Gastroesophageal sphincter (tissue), 4 donors: ENCODE measurements at regions not wholly inside any gene's neighbourhood (a gene's known extent, or its start where the extent isn't known, plus 50 kb on each side); places are given as distances from the start of the nearest gene placed in this dataset.

Experiments used
- ATAC-seq: fragments of 150-250 bp; one replicate; pipeline ENCODE4 v1.9.1; 2016; ENCODE audit warnings: mild to moderate bottlenecking, moderate library complexity
- H3K27ac ChIP-seq, 4 donors: fragments of 200-600 bp; sonication (generic) in 3 of 4; 1 replicate in 3 of 4; 2 replicates in 1 of 4; pipeline ENCODE4 v1.5.1; 2016 to 2019
- H3K27me3 ChIP-seq: fragments of 200-600 bp; sonication (generic); one replicate; pipeline ENCODE4 v1.5.1; 2019
- H3K36me3 ChIP-seq, 2 donors: fragments of 200-600 bp; sonication (generic); one replicate each; pipeline ENCODE4 v1.5.1; 2019; ENCODE audit warnings: control low read depth in 1 of 2
- H3K4me1 ChIP-seq, 3 donors: fragments of 200-600 bp; sonication (generic); 1 replicate in 2 of 3; 2 replicates in 1 of 3; pipeline ENCODE4 v1.5.1; 2016 to 2019; ENCODE audit warnings: control low read depth in 2 of 3
- H3K4me3 ChIP-seq, 2 donors: fragments of 200-600 bp; sonication (generic); one replicate each; pipeline ENCODE4 v1.5.1; 2019; ENCODE audit warnings: mild to moderate bottlenecking in 1 of 2, moderate library complexity in 1 of 2
- H3K9me3 ChIP-seq, 3 donors: fragments of 200-600 bp; sonication (generic); one replicate each; pipeline ENCODE4 v1.5.1; 2017 to 2019; ENCODE audit warnings: control low read depth in 2 of 3
- EP300 ChIP-seq: sonication (generic); formaldehyde crosslinking; IDR thresholded peaks from one replicate; pipeline ENCODE4 v1.6.1; 2017; ENCODE audit warnings: antibody characterized with exemption, mild to moderate bottlenecking
- POLR2A ChIP-seq, 2 donors: fragments of 450-650 bp; IDR thresholded peaks; one replicate each; pipeline ENCODE4 v1.6.1; 2017; ENCODE audit warnings: antibody characterized with exemption in 2 of 2, mild to moderate bottlenecking in 2 of 2, moderate library complexity in 1 of 2
- POLR2AphosphoS5 ChIP-seq: sonication (generic); formaldehyde crosslinking; IDR thresholded peaks from one replicate; pipeline ENCODE4 v1.6.1; 2017; ENCODE audit warnings: antibody characterized with exemption
- WGBS, 2 donors: methylation state at CpG; one replicate each; pipeline ENCODE4 v1.1.5; 2018; ENCODE audit warnings: low coverage in 1 of 2; 5-methylcytosine and 5-hydroxymethylcytosine counted together
- TF ChIP-seq, protein P1 (sequence below), 4 experiments: fragments of 200-600 bp in 2 of 4; fragments of 450-650 bp in 2 of 4; sonication (generic) in 1 of 4; IDR thresholded peaks; one replicate each; pipeline ENCODE4 v1.5.1; 2017 to 2019; ENCODE audit warnings: antibody characterized with exemption in 4 of 4, mild to moderate bottlenecking in 2 of 4, moderate library complexity in 2 of 4

DNA sequence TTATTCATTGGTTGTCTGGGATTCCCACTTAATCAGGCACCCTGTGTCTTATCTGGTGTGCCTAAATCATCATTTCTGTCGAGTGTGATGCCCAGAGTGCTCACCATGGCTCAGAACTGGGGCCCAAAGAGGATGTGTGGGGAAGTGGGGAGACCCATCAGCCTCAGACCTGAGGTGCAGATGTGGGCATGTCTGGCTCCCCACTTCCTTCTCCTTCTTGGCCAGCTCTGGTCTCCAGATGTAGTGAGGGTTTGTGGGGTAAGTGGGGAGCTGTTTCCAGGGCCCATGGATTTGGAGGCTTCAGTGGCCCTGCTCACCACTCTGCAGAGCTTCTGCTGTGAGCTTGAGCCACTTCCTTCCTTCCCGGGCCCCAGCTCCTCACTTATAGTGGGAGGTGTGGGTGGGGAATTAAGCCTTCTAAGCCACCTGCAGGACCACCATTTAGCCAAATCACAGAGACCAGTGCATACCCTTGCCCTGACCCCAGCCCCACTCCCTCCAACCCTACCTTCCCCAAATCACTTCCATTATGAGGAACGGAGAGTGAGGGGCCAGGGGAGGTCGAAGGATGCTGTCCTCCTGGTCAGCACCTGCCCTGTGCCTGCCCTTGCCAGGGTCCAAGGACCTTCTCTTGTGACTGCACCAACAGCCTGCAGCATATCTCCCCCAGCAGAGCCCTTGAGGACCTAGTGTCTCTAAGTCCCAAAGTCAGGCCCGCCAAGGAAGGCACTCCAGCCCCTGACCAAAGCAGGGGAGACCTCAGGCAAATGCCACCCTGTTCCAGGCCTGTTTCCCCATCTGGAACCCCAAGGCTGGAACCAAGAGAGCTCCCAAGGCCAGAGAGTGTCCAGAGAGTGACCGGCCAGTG, 278.2 kb upstream of the RTL1 start:
- 33 to 90% methylated on average over 2 of the region's 6 CpGs for WGBS, 2 donors
- no peak for ATAC-seq
- no peak overlapping the region for H3K4me3 ChIP-seq
- peaks cover 0 to 36% (median 0%) of the 10 kb centered on the region in 3 donors for H3K9me3 ChIP-seq
- peaks cover 17% of the 10 kb centered on the region for H3K27me3 ChIP-seq
- H3K27ac ChIP-seq = no peak overlapping the region
- H3K36me3 ChIP-seq = no peaks in the 10 kb centered on the region
- no peaks in the 10 kb centered on the region for H3K4me1 ChIP-seq
- TF ChIP-seq EP300 (no peak), POLR2AphosphoS5 (no peak), POLR2A (IDR thresholded peaks at IDR 0.05) (no peak)
- TF ChIP-seq, protein P1, sequence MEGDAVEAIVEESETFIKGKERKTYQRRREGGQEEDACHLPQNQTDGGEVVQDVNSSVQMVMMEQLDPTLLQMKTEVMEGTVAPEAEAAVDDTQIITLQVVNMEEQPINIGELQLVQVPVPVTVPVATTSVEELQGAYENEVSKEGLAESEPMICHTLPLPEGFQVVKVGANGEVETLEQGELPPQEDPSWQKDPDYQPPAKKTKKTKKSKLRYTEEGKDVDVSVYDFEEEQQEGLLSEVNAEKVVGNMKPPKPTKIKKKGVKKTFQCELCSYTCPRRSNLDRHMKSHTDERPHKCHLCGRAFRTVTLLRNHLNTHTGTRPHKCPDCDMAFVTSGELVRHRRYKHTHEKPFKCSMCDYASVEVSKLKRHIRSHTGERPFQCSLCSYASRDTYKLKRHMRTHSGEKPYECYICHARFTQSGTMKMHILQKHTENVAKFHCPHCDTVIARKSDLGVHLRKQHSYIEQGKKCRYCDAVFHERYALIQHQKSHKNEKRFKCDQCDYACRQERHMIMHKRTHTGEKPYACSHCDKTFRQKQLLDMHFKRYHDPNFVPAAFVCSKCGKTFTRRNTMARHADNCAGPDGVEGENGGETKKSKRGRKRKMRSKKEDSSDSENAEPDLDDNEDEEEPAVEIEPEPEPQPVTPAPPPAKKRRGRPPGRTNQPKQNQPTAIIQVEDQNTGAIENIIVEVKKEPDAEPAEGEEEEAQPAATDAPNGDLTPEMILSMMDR (IDR thresholded peaks at IDR 0.05) = no peak

DNA sequence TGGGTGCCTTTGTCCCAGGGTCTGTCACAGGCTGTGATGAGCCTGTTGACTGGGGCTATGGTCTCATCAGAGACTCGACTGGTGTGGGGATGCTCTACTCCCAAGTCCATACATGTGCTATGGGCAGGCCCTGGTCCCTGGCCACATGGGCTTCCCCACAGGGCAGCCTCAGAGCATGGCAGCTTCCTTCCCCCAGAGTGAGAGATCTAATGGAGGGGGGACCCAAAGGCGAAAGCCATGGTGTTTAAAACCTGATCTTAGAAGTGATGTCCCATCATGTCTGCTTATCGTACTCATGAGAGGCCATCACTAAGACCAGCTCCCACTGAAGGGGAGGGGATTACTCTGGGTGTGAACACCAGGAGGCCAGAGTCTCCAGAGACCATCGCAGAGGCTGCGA, 279.0 kb upstream of the RTL1 start:
- 40% methylated on average over 1 to 2 of the region's 5 CpGs for WGBS, 2 donors
- H3K9me3 ChIP-seq = peaks cover 0 to 36% (median 0%) of the 10 kb centered on the region in 3 donors
- no peak for ATAC-seq
- no peak overlapping the region for H3K27ac ChIP-seq
- TF ChIP-seq POLR2A (IDR thresholded peaks at IDR 0.05) (no peak), POLR2AphosphoS5 (no peak), EP300 (no peak)
- TF ChIP-seq, protein P1 (IDR thresholded peaks at IDR 0.05) = no peak
- H3K27me3 ChIP-seq = peaks cover 17% of the 10 kb centered on the region
- H3K4me1 ChIP-seq = no peaks in the 10 kb centered on the region
- no peak overlapping the region for H3K4me3 ChIP-seq
- no peaks in the 10 kb centered on the region for H3K36me3 ChIP-seq

DNA sequence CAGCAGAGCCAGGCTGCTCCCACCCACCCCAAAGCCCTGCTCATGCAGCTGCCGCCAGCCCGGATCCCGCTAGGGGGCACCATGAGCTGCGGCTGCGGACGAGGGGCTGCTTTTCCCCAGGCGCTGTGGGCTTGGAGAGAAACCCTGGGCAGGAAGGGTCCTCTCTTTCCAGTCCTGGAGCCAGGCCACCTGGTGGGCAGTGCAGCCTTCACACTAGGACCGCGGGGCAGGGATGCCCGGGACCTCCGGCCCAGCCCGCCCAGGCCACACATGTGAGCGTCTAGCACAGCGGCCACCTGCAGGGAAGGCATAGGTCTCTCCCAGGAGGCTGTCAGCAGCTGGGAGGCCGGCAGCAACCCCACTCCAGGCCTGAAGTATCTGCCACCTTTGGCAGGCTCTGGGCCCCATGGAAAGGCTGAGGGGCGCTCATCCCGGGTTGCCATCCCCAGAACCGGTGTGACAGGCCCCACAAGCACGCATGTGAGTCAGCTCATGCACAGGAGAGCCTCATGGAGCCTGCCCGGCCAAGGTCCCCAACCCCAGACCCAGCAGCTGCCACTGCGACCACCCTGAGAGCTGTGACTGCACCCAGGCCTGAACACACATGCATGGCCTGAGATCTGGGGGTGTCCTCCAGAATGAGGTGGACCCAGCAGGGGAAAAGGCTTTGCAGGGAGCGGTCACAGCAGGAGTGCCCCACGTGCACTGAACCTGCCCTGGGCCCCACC, 280.0 kb upstream of the RTL1 start:
- Histone ChIP-seq H3K9me3 (peaks cover 0 to 36% (median 0%) of the 10 kb centered on the region in 3 donors), H3K36me3 (no peaks in the 10 kb centered on the region), H3K27ac (no peak overlapping the region), H3K4me3 (no peak overlapping the region), H3K4me1 (no peaks in the 10 kb centered on the region), H3K27me3 (peaks cover 17% of the 10 kb centered on the region)
- WGBS, 2 donors = no CpG with 5 or more reads among the region's 23 CpGs
- TF ChIP-seq POLR2A (IDR thresholded peaks at IDR 0.05) (no peak), EP300 (no peak), POLR2AphosphoS5 (no peak)
- TF ChIP-seq, protein P1 (IDR thresholded peaks at IDR 0.05) = peak in 2 of 4 experiments; percentile 42 to 62
- no peak for ATAC-seq

GRCh38 chr14:101184104-101184455, 280.6 kb upstream of the RTL1 start:
- no peak for TF ChIP-seq POLR2AphosphoS5
- no peak for TF ChIP-seq POLR2A (IDR thresholded peaks at IDR 0.05)
- TF ChIP-seq, protein P1 (IDR thresholded peaks at IDR 0.05) = no peak
- TF ChIP-seq EP300 = no peak
- H3K36me3 ChIP-seq = no peaks in the 10 kb centered on the region
- H3K4me3 ChIP-seq = no peak overlapping the region
- H3K9me3 ChIP-seq = peaks cover 0 to 36% (median 0%) of the 10 kb centered on the region in 3 donors
- H3K4me1 ChIP-seq = no peaks in the 10 kb centered on the region
- WGBS, 2 donors = 79 to 80% methylated on average over 1 to 11 of the region's 12 CpGs
- H3K27me3 ChIP-seq = peaks cover 17% of the 10 kb centered on the region
- ATAC-seq = no peak
- H3K27ac ChIP-seq = no peak overlapping the region
